ENCODE measurements at regions not wholly inside any gene's neighbourhood (a gene's known extent, or its start where the extent isn't known, plus 50 kb on each side); places are given as distances from the start of the nearest gene placed in this dataset.

DNA sequence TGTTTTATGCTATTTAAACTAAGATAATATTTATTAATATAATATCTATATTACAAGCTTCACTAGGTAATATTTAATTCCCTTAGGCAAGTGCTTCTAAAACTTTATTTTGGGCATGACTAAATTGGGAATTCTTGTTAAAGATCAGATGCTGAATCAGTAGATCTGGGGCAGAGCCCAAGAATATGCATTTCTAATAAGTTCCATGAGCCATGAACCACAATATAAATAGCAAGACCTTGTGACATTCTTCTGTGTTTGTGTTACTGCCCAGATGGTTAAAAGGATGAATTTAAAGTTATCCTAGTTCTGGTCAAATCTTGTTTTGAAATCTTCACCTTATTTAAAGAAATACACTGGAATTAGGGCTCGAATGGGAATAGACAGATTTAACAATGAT, 258.4 kb upstream of the CACNA2D1 start:
- no peaks in the 10 kb centered on the region for H3K36me3 ChIP-seq (ENCODE audit: control insufficient read depth in 1 of 2, insufficient read depth in 2 of 2, low read length in 2 of 2)
- H3K27me3 ChIP-seq (ENCODE audit: control insufficient read depth in 1 of 2, insufficient read depth in 2 of 2, low read length in 2 of 2) = no peaks in the 10 kb centered on the region
- H3K27ac ChIP-seq (ENCODE audit: low read depth, low read length) = no peak overlapping the region
- H3K4me3 ChIP-seq (ENCODE audit: low read depth in 1 of 2, low read length in 2 of 2) = no peak overlapping the region
- H3K9me3 ChIP-seq (ENCODE audit: control insufficient read depth in 1 of 2, low read length in 2 of 2) = no peaks in the 10 kb centered on the region
- peaks cover 10 to 16% of the 10 kb centered on the region in 2 donors for H3K4me1 ChIP-seq (ENCODE audit: control insufficient read depth in 1 of 2, insufficient read depth in 2 of 2, low read length in 2 of 2)
- H3K9ac ChIP-seq (ENCODE audit: low read depth in 1 of 2, low read length in 2 of 2) = no peak overlapping the region

- Histone ChIP-seq H3K36me3 (ENCODE audit: control insufficient read depth in 1 of 2, insufficient read depth in 2 of 2, low read length in 2 of 2) (no peaks in the 10 kb centered on the region), H3K27me3 (ENCODE audit: control insufficient read depth in 1 of 2, insufficient read depth in 2 of 2, low read length in 2 of 2) (no peaks in the 10 kb centered on the region), H3K9ac (ENCODE audit: low read depth in 1 of 2, low read length in 2 of 2) (no peak overlapping the region), H3K4me1 (ENCODE audit: control insufficient read depth in 1 of 2, insufficient read depth in 2 of 2, low read length in 2 of 2) (peaks cover 10 to 16% of the 10 kb centered on the region in 2 donors), H3K4me3 (ENCODE audit: low read depth in 1 of 2, low read length in 2 of 2) (no peak overlapping the region), H3K27ac (ENCODE audit: low read depth, low read length) (no peak overlapping the region), H3K9me3 (ENCODE audit: control insufficient read depth in 1 of 2, low read length in 2 of 2) (no peaks in the 10 kb centered on the region)
Measured at GRCh38 chr7:82700741-82701140, 257.2 kb upstream of the CACNA2D1 start.

DNA sequence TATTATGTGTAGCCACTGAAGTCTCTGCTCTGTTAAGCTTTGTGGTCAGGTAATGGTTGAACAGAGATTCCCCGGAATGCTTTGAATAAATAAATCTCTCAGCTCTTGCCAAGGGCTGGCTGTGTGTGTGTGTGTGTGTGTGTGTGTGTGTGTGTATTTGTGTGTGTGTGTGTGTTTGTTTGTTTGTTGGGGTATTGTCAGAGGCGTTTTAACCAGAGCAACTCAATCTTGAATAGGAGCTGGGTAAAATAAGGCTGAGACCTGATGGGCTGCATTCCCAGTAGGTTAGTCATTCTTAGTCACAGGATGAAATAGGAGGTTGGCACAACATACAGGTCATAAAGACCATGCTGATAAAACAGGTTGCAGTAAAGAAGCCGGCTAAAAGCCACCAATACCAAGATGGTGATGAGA, 256.2 kb upstream of the CACNA2D1 start:
- no peak overlapping the region for H3K27ac ChIP-seq (ENCODE audit: low read depth, low read length)
- H3K9me3 ChIP-seq (ENCODE audit: control insufficient read depth in 1 of 2, low read length in 2 of 2) = no peaks in the 10 kb centered on the region
- peaks cover 6 to 10% of the 10 kb centered on the region in 2 donors for H3K4me1 ChIP-seq (ENCODE audit: control insufficient read depth in 1 of 2, insufficient read depth in 2 of 2, low read length in 2 of 2)
- H3K4me3 ChIP-seq (ENCODE audit: low read depth in 1 of 2, low read length in 2 of 2) = no peak overlapping the region
- H3K9ac ChIP-seq (ENCODE audit: low read depth in 1 of 2, low read length in 2 of 2) = no peak overlapping the region
- no peaks in the 10 kb centered on the region for H3K36me3 ChIP-seq (ENCODE audit: control insufficient read depth in 1 of 2, insufficient read depth in 2 of 2, low read length in 2 of 2)
- H3K27me3 ChIP-seq (ENCODE audit: control insufficient read depth in 1 of 2, insufficient read depth in 2 of 2, low read length in 2 of 2) = no peaks in the 10 kb centered on the region

GRCh38 chr7:82697897-82698296, 254.3 kb upstream of the CACNA2D1 start:
- Histone ChIP-seq H3K9me3 (ENCODE audit: control insufficient read depth in 1 of 2, low read length in 2 of 2) (no peaks in the 10 kb centered on the region), H3K9ac (ENCODE audit: low read depth in 1 of 2, low read length in 2 of 2) (no peak overlapping the region), H3K27me3 (ENCODE audit: control insufficient read depth in 1 of 2, insufficient read depth in 2 of 2, low read length in 2 of 2) (no peaks in the 10 kb centered on the region), H3K4me1 (ENCODE audit: control insufficient read depth in 1 of 2, insufficient read depth in 2 of 2, low read length in 2 of 2) (peaks cover 6 to 8% of the 10 kb centered on the region in 2 donors), H3K36me3 (ENCODE audit: control insufficient read depth in 1 of 2, insufficient read depth in 2 of 2, low read length in 2 of 2) (no peaks in the 10 kb centered on the region), H3K27ac (ENCODE audit: low read depth, low read length) (no peak overlapping the region), H3K4me3 (ENCODE audit: low read depth in 1 of 2, low read length in 2 of 2) (no peak overlapping the region)

GRCh38 chr7:82696631-82697030, 253.1 kb upstream of the CACNA2D1 start:
- H3K4me3 ChIP-seq (ENCODE audit: low read depth in 1 of 2, low read length in 2 of 2) = no peak overlapping the region

GRCh38 chr7:82694022-82694421, 250.4 kb upstream of the CACNA2D1 start:
- H3K4me3 ChIP-seq (ENCODE audit: low read depth in 1 of 2, low read length in 2 of 2) = no peak overlapping the region
- H3K27ac ChIP-seq (ENCODE audit: low read depth, low read length) = no peak overlapping the region
- H3K27me3 ChIP-seq (ENCODE audit: control insufficient read depth in 1 of 2, insufficient read depth in 2 of 2, low read length in 2 of 2) = no peaks in the 10 kb centered on the region
- H3K36me3 ChIP-seq (ENCODE audit: control insufficient read depth in 1 of 2, insufficient read depth in 2 of 2, low read length in 2 of 2) = no peaks in the 10 kb centered on the region
- H3K9ac ChIP-seq (ENCODE audit: low read depth in 1 of 2, low read length in 2 of 2) = no peak overlapping the region
- no peaks in the 10 kb centered on the region for H3K9me3 ChIP-seq (ENCODE audit: control insufficient read depth in 1 of 2, low read length in 2 of 2)
- no peaks in the 10 kb centered on the region for H3K4me1 ChIP-seq (ENCODE audit: control insufficient read depth in 1 of 2, insufficient read depth in 2 of 2, low read length in 2 of 2)

More at GRCh38 chr7:82696631-82697030, 253.1 kb upstream of the CACNA2D1 start:
- Histone ChIP-seq H3K27ac (ENCODE audit: low read depth, low read length) (no peak overlapping the region), H3K36me3 (ENCODE audit: control insufficient read depth in 1 of 2, insufficient read depth in 2 of 2, low read length in 2 of 2) (no peaks in the 10 kb centered on the region), H3K9me3 (ENCODE audit: control insufficient read depth in 1 of 2, low read length in 2 of 2) (no peaks in the 10 kb centered on the region), H3K4me1 (ENCODE audit: control insufficient read depth in 1 of 2, insufficient read depth in 2 of 2, low read length in 2 of 2) (peaks cover 6 to 8% of the 10 kb centered on the region in 2 donors), H3K9ac (ENCODE audit: low read depth in 1 of 2, low read length in 2 of 2) (no peak overlapping the region), H3K27me3 (ENCODE audit: control insufficient read depth in 1 of 2, insufficient read depth in 2 of 2, low read length in 2 of 2) (no peaks in the 10 kb centered on the region)

DNA sequence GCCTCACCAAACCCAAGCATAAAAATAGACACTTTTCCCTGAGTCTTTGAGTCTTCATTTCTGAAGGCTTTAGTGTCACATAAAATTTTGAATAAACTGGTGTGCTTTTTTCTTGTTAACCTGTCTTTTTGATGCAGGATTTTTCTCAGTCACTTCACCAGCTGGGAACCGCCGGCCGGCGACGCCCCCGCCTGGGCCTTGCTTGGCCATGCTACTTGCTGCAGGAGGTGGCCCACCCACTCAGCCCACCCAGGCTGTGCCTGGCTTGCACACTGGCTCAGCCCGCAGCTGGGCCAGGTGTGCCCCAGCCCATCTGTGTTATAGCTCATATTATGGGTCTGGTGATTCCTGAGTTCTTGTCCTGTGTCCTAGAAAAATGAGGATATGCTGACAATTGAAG, 247.4 kb upstream of the CACNA2D1 start:
- Histone ChIP-seq H3K4me3 (ENCODE audit: low read depth in 1 of 2, low read length in 2 of 2) (no peak overlapping the region), H3K27me3 (ENCODE audit: control insufficient read depth in 1 of 2, insufficient read depth in 2 of 2, low read length in 2 of 2) (no peaks in the 10 kb centered on the region), H3K9me3 (ENCODE audit: control insufficient read depth in 1 of 2, low read length in 2 of 2) (no peaks in the 10 kb centered on the region), H3K36me3 (ENCODE audit: control insufficient read depth in 1 of 2, insufficient read depth in 2 of 2, low read length in 2 of 2) (no peaks in the 10 kb centered on the region), H3K27ac (ENCODE audit: low read depth, low read length) (no peak overlapping the region), H3K4me1 (ENCODE audit: control insufficient read depth in 1 of 2, insufficient read depth in 2 of 2, low read length in 2 of 2) (no peaks in the 10 kb centered on the region), H3K9ac (ENCODE audit: low read depth in 1 of 2, low read length in 2 of 2) (no peak overlapping the region)

- H3K27ac ChIP-seq (ENCODE audit: low read depth, low read length) = no peak overlapping the region
Measured at GRCh38 chr7:82685214-82685613, 241.6 kb upstream of the CACNA2D1 start.

DNA sequence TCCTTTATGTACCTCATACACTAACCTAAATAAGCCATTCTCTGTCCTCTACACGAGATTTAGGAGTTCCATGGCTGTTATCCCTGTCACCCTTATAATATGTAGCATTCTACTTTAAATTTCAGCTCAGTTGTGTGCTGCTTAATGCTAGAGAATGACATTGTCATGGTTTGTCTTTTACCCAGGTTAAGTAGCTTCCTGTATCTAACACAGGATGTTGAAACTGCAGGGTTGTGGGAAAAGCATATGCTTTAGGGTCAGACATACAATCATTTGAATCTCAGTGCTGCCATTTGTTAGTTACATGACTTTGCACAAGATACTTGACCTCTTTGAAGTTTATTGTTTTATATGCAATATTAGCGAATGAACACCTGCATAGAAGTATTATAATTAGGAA, 235.1 kb upstream of the CACNA2D1 start:
- H3K27ac ChIP-seq (ENCODE audit: low read depth, low read length) = no peak overlapping the region
- H3K4me1 ChIP-seq (ENCODE audit: control insufficient read depth in 1 of 2, insufficient read depth in 2 of 2, low read length in 2 of 2) = peaks cover 0 to 5% of the 10 kb centered on the region in 2 donors

More at GRCh38 chr7:82685214-82685613, 241.6 kb upstream of the CACNA2D1 start:
- no peaks in the 10 kb centered on the region for H3K27me3 ChIP-seq (ENCODE audit: control insufficient read depth in 1 of 2, insufficient read depth in 2 of 2, low read length in 2 of 2)
- no peaks in the 10 kb centered on the region for H3K36me3 ChIP-seq (ENCODE audit: control insufficient read depth in 1 of 2, insufficient read depth in 2 of 2, low read length in 2 of 2)
- H3K4me3 ChIP-seq (ENCODE audit: low read depth in 1 of 2, low read length in 2 of 2) = no peak overlapping the region
- H3K4me1 ChIP-seq (ENCODE audit: control insufficient read depth in 1 of 2, insufficient read depth in 2 of 2, low read length in 2 of 2) = no peaks in the 10 kb centered on the region
- H3K9me3 ChIP-seq (ENCODE audit: control insufficient read depth in 1 of 2, low read length in 2 of 2) = no peaks in the 10 kb centered on the region
- H3K9ac ChIP-seq (ENCODE audit: low read depth in 1 of 2, low read length in 2 of 2) = no peak overlapping the region

GRCh38 chr7:82678259-82678658, 234.7 kb upstream of the CACNA2D1 start:
- Histone ChIP-seq H3K27ac (ENCODE audit: low read depth, low read length) (no peak overlapping the region), H3K27me3 (ENCODE audit: control insufficient read depth in 1 of 2, insufficient read depth in 2 of 2, low read length in 2 of 2) (no peaks in the 10 kb centered on the region), H3K9ac (ENCODE audit: low read depth in 1 of 2, low read length in 2 of 2) (no peak overlapping the region), H3K36me3 (ENCODE audit: control insufficient read depth in 1 of 2, insufficient read depth in 2 of 2, low read length in 2 of 2) (no peaks in the 10 kb centered on the region), H3K4me3 (ENCODE audit: low read depth in 1 of 2, low read length in 2 of 2) (no peak overlapping the region), H3K4me1 (ENCODE audit: control insufficient read depth in 1 of 2, insufficient read depth in 2 of 2, low read length in 2 of 2) (peaks cover 0 to 5% of the 10 kb centered on the region in 2 donors), H3K9me3 (ENCODE audit: control insufficient read depth in 1 of 2, low read length in 2 of 2) (no peaks in the 10 kb centered on the region)

More for the DNA sequence above, 235.1 kb upstream of the CACNA2D1 start:
- Histone ChIP-seq H3K27me3 (ENCODE audit: control insufficient read depth in 1 of 2, insufficient read depth in 2 of 2, low read length in 2 of 2) (no peaks in the 10 kb centered on the region), H3K9me3 (ENCODE audit: control insufficient read depth in 1 of 2, low read length in 2 of 2) (no peaks in the 10 kb centered on the region), H3K36me3 (ENCODE audit: control insufficient read depth in 1 of 2, insufficient read depth in 2 of 2, low read length in 2 of 2) (no peaks in the 10 kb centered on the region), H3K4me3 (ENCODE audit: low read depth in 1 of 2, low read length in 2 of 2) (no peak overlapping the region), H3K9ac (ENCODE audit: low read depth in 1 of 2, low read length in 2 of 2) (no peak overlapping the region)

GRCh38 chr7:82677493-82677892, 233.9 kb upstream of the CACNA2D1 start:
- no peak overlapping the region for H3K27ac ChIP-seq (ENCODE audit: low read depth, low read length)
- peaks cover 0 to 5% of the 10 kb centered on the region in 2 donors for H3K4me1 ChIP-seq (ENCODE audit: control insufficient read depth in 1 of 2, insufficient read depth in 2 of 2, low read length in 2 of 2)
- no peaks in the 10 kb centered on the region for H3K9me3 ChIP-seq (ENCODE audit: control insufficient read depth in 1 of 2, low read length in 2 of 2)
- no peak overlapping the region for H3K4me3 ChIP-seq (ENCODE audit: low read depth in 1 of 2, low read length in 2 of 2)
- no peaks in the 10 kb centered on the region for H3K36me3 ChIP-seq (ENCODE audit: control insufficient read depth in 1 of 2, insufficient read depth in 2 of 2, low read length in 2 of 2)
- H3K27me3 ChIP-seq (ENCODE audit: control insufficient read depth in 1 of 2, insufficient read depth in 2 of 2, low read length in 2 of 2) = no peaks in the 10 kb centered on the region
- H3K9ac ChIP-seq (ENCODE audit: low read depth in 1 of 2, low read length in 2 of 2) = no peak overlapping the region
